VCaP (cell line): ENCODE measurements at regions not wholly inside any gene's neighbourhood (a gene's known extent, or its start where the extent isn't known, plus 50 kb on each side); places are given as distances from the start of the nearest gene placed in this dataset.

Experiments
- H3K27ac ChIP-seq: fragments of 450-650 bp; 2 replicates; pipeline ENCODE4 v1.5.1; 2017
- TF ChIP-seq, protein P1 (sequence below): fragments of 450-650 bp; conservative IDR thresholded peaks from 2 replicates; pipeline ENCODE4 v1.5.1; 2017; ENCODE audit warnings: mild to moderate bottlenecking, moderate library complexity

DNA sequence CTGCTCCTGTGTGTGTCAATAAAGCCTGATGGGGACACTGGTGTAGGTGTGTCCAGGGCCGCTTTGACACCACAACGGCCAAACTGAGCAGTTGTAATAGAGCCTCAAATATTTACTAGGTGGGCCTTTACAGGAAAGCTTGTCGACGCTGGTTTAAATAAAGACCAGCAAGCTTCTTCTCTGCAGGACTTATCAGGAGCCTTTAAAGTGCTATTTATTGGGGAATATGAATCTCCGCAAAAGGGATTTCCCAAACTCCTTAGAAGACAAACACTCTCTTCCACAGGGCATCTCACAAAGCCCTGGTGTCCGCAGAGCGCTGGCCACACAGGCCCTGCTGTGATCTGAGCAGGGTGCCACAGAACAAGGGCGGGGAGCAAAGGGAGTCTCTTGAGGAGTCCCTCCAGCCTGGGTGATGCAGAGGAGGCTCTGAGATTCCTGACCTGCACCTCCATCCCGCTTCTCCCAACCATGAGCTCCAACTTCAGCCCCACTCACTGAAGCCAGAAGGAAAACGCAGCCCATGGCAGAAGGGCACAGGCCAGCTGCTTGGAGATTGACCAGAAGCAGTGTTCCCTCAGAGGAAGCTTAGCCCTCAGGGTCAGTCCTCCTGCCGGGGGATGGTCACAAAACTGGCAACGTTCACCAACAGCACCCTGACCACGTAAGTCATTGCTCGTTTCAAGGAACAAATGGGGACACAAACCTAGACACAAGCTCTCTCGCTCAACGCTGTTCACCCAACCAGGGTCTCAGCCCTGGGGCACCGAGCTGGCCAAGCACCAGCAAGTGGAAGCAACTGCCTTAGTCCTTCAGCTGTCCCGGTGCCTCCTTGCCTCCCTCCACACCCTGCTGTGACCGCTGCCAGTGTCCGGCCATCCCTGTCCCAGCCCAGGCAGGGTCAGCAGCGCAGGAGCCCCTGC is 129.5 kb downstream of the OAT start:
- TF ChIP-seq, protein P1, sequence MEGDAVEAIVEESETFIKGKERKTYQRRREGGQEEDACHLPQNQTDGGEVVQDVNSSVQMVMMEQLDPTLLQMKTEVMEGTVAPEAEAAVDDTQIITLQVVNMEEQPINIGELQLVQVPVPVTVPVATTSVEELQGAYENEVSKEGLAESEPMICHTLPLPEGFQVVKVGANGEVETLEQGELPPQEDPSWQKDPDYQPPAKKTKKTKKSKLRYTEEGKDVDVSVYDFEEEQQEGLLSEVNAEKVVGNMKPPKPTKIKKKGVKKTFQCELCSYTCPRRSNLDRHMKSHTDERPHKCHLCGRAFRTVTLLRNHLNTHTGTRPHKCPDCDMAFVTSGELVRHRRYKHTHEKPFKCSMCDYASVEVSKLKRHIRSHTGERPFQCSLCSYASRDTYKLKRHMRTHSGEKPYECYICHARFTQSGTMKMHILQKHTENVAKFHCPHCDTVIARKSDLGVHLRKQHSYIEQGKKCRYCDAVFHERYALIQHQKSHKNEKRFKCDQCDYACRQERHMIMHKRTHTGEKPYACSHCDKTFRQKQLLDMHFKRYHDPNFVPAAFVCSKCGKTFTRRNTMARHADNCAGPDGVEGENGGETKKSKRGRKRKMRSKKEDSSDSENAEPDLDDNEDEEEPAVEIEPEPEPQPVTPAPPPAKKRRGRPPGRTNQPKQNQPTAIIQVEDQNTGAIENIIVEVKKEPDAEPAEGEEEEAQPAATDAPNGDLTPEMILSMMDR: no peak
- no peak overlapping the region for H3K27ac ChIP-seq

DNA sequence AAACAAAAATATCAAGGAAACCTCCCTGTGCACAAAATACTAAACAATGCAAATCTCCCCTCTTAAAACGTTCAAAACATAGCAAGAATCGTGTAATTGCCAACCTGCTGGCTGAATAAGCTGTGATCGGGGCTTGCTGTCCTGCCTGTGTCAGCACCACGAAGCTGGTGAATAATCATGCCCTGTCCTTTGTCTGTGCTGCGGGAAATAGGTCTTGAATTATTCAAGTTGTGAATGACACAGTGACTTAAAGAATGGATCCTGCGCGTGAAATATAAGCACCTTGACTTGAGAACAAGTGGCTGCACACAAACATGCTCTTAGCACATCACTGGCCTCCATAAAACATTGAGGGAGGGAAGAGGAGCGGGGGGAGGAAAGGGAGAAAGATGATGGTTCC is 130.2 kb downstream of the OAT start:
- no peak overlapping the region for H3K27ac ChIP-seq

DNA sequence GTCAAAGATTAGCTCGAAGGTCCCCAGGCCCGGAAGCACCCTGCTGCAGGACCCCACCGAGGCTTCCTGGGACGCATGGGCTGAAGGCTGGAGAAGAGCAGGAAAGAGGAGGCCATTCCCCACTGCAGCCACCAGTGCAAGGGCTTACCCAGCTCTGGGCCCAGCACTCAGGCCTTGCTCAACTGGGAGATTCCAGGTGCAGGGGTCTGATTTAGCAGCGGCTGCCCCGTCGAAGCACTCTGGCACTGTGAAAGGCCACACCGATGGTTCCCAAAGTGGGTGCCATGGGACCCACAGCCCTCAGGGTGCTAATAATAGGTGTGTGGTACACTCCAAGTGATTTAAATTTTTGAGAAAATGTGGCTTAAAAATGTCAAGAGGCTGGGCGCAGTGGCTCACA is 130.9 kb downstream of the OAT start:
- no peak overlapping the region for H3K27ac ChIP-seq
- TF ChIP-seq, protein P1: no peak

More for the DNA sequence above, 130.2 kb downstream of the OAT start:
- TF ChIP-seq, protein P1: no peak

DNA sequence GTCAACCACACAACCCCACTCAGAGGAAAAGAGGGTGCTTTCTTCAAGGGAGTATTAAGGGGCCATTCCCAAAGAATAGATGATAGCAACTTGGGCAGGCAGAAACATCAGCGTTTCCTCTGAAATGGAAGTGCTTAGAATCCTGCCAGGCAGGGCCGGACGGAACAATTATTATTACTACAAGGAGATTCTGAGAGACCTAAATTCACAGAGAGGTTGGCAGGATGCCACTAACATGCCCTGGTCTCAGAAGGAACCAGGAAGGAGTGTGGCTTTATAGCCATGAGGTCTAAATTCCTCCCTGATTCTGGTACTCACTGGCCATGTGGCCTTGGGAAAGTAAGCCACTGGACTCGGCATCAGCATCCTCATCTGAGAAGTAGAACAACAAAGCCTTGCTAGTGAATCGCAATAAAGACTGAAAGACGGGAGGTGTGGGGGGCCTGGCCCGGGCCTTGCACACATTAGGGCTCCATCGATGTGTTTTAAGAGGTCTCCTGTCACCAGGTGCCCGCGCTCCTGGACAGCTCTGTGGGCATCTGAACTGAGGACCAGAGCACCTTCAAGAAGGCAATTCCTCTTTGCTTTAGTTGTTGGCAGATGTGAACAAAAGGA is 131.5 kb downstream of the OAT start:
- H3K27ac ChIP-seq: no peak overlapping the region
- TF ChIP-seq, protein P1: no peak

DNA sequence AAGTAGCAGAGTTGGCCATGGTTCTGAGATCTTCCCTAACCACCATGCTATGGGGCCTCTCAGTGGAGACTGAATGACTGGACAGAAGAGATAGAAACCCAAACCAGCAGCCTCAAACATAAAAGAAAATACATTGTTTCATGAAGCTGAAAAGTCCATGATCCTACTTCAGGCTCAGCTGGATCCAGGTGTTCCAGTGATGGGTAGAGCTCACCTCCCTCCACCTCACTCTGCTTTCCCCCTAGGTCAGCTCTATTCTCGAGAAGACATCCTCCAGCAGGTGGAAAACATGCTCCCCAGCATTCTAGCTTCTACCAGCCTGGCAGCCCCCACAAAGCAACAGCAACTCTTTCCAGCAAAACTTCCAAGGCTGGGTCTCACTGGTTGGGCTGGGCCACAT is 132.1 kb downstream of the OAT start:
- TF ChIP-seq, protein P1: no peak
- no peak overlapping the region for H3K27ac ChIP-seq

DNA sequence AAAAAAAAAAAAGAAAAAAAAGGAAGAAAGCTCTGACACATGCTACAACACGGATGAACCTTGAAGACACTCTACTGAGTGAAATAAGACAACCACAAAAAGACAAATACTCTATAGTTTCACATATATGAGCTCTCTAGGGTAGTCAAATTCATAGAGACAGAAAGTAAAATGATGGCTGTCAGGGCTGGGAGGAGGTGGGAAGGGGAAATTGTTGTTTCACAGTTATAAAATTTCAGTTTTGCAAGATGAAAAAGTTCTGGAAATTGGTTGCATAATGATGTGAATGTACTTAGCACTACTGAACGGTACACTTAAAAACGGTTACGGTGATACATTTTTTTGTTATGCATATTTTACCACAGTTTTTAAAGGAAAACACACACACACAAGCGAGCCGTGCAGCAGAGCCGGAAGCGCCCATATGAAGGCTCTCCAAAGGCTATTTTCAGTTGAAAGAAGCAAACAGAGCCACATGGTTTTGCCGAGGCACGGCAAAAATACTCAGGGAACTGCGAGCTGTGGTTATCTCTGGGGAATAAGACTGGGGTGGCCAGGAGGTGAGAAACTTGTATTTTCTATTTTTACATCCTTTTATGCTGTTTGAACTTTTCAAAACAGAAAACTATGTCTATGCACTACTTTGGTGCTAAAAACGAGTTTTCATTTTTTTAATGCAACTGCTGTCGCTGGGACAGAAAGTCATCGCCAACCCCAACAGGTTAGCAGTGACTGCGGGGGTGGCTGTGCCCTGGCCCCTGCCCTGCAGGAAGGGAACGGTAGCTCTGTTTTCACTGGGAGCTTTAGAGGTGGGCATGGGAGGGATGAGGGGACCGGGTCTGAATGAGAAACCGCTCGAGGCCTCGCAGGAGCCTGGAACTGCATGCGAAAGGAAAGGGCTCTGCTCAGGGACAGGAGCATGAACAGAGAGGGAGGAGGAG is 132.9 kb downstream of the OAT start:
- no peak overlapping the region for H3K27ac ChIP-seq

More for the DNA sequence above, 132.9 kb downstream of the OAT start:
- TF ChIP-seq, protein P1: no peak
